K562 (cell line): ENCODE measurements at regions not wholly inside any gene's neighbourhood (a gene's known extent, or its start where the extent isn't known, plus 50 kb on each side); places are given as distances from the start of the nearest gene placed in this dataset.

Experiments
- ARID3A ChIP-seq: IDR thresholded peaks from 2 replicates; pipeline ENCODE4 v1.6.1; 2012; ENCODE audit warnings: low read depth, low read length, improper control_type of control experiment, borderline replicate concordance
- ATF7 ChIP-seq: fragments of 450-650 bp; IDR thresholded peaks from 2 replicates; pipeline ENCODE4 v1.7.1; 2014; ENCODE audit warnings: mild to moderate bottlenecking, moderate library complexity
- BHLHE40 ChIP-seq: IDR thresholded peaks from 2 replicates; pipeline ENCODE4 v1.6.1; 2011; ENCODE audit warnings: low read length, improper control_type of control experiment
- C11orf30 ChIP-seq: fragments of 450-650 bp; IDR thresholded peaks from 2 replicates; pipeline ENCODE4 v1.6.1; 2016; ENCODE audit warnings: low read depth, mild to moderate bottlenecking
- CBX5 ChIP-seq: IDR thresholded peaks from 2 replicates; pipeline ENCODE4 v1.6.1; 2014; ENCODE audit warnings: low read depth, borderline replicate concordance
- EHMT2 ChIP-seq: fragments of 450-650 bp; IDR thresholded peaks from 2 replicates; pipeline ENCODE4 v1.6.1; 2018; ENCODE audit warnings: antibody characterized with exemption
- EWSR1 ChIP-seq: fragments of 450-650 bp; IDR thresholded peaks from 2 replicates; pipeline ENCODE4 v1.6.1; 2018; ENCODE audit warnings: borderline replicate concordance, mild to moderate bottlenecking, low read depth, moderate library complexity; ENCODE audit not compliant: partially characterized antibody
- FOXA3 ChIP-seq, 2 experiments: fragments of 450-650 bp in 1 of 2; sonication (generic) in 1 of 2; formaldehyde crosslinking; IDR thresholded peaks in 1 of 2; conservative IDR thresholded peaks in 1 of 2; 2 replicates each; pipeline versions ENCODE4 v1.4.0 to v1.8.0; 2020 to 2022; ENCODE audit warnings: mild to moderate bottlenecking in 2 of 2, missing genetic modification reagents in 1 of 2
- HNRNPH1 ChIP-seq: fragments of 200-400 bp; formaldehyde crosslinking; optimal IDR thresholded peaks from 2 replicates; pipeline ENCODE3; 2017; ENCODE audit warnings: low read depth, mild to moderate bottlenecking, low read length, moderate library complexity
- MCM7 ChIP-seq, 2 experiments: fragments of 450-650 bp; IDR thresholded peaks; 2 replicates each; pipeline ENCODE4 v1.6.1; 2016 to 2018
- MIER1 ChIP-seq: fragments of 450-650 bp; IDR thresholded peaks from 2 replicates; pipeline ENCODE4 v1.6.1; 2016; ENCODE audit warnings: antibody characterized with exemption, mild to moderate bottlenecking, low read depth
- POU5F1 ChIP-seq: fragments of 150-350 bp; IDR thresholded peaks from 2 replicates; pipeline ENCODE4 v1.6.1; 2014; ENCODE audit warnings: borderline replicate concordance, low read length, low read depth, mild to moderate bottlenecking; ENCODE audit not compliant: partially characterized antibody
- PTTG1 ChIP-seq: fragments of 450-650 bp; IDR thresholded peaks from 2 replicates; pipeline ENCODE4 v1.6.1; 2016; ENCODE audit warnings: low read depth, mild to moderate bottlenecking, missing genetic modification characterization, missing compliant biosample characterization
- SIRT6 ChIP-seq: IDR thresholded peaks from one replicate; pipeline ENCODE4 v1.6.1; 2012; ENCODE audit warnings: low read depth, mild to moderate bottlenecking, control low read depth, inconsistent platforms, low read length, moderate library complexity
- SMARCA4 ChIP-seq: fragments of 450-650 bp; IDR thresholded peaks from 2 replicates; pipeline ENCODE4 v1.6.1; 2016
- SUPT5H ChIP-seq: fragments of 450-650 bp; IDR thresholded peaks from 2 replicates; pipeline ENCODE4 v1.6.1; 2016
- TFAM ChIP-seq: fragments of 250-450 bp; sonication (Bioruptor Pico); conservative IDR thresholded peaks from 2 replicates; pipeline ENCODE4 v1.5.0; 2021; ENCODE audit warnings: mild to moderate bottlenecking, moderate library complexity
- TRIM24 ChIP-seq, 2 experiments: fragments of 450-650 bp; IDR thresholded peaks; 2 replicates each; pipeline ENCODE4 v1.6.1; 2016
- ZNF274 ChIP-seq: IDR thresholded peaks from 2 replicates; pipeline ENCODE4 v1.6.1; 2011; ENCODE audit warnings: low read depth, mild to moderate bottlenecking, low read length, moderate library complexity, borderline replicate concordance
- ZNF354B ChIP-seq: fragments of 250-450 bp; sonication (Bioruptor Pico); IDR thresholded peaks from 2 replicates; pipeline ENCODE4 v1.4.0; 2020
- ZNF407 ChIP-seq: fragments of 450-650 bp; IDR thresholded peaks from 2 replicates; pipeline ENCODE4 v1.6.1; 2016; ENCODE audit warnings: low read depth
- ZNF445 ChIP-seq: fragments of 250-450 bp; sonication (Bioruptor Pico); IDR thresholded peaks from 2 replicates; pipeline ENCODE4 v1.4.0; 2020; ENCODE audit warnings: low read depth, mild to moderate bottlenecking, moderate library complexity
- ZNF766 ChIP-seq: fragments of 200-800 bp; sonication (Bioruptor generic); conservative IDR thresholded peaks from 2 replicates; pipeline ENCODE4 v1.6.1; 2016; ENCODE audit warnings: missing genetic modification characterization, missing compliant biosample characterization

- no peak for TF ChIP-seq ARID3A
- peak; percentile 36 to 88; a peak in 2 of 4 replicates for TF ChIP-seq TRIM24 (IDR thresholded peaks at IDR 0.05)
- no peak for TF ChIP-seq EHMT2
- TF ChIP-seq EWSR1 = no peak
- no peak for TF ChIP-seq PTTG1 (tag)
- no peak for TF ChIP-seq SUPT5H
- peak; percentile 26; the same call in 1 of the 2 replicates for TF ChIP-seq SMARCA4
- no peak for TF ChIP-seq SIRT6
- TF ChIP-seq MIER1 = no peak
- no peak for TF ChIP-seq TFAM (CRISPR knock-in tag)
- no peak for TF ChIP-seq BHLHE40
- TF ChIP-seq ZNF274 = no peak
- 0 out of 2 replicates have a peak, but pooled peaks have one; percentile 3 for TF ChIP-seq ZNF766 (CRISPR knock-in tag)
- no peak for TF ChIP-seq CBX5
- no peak for TF ChIP-seq ZNF354B (CRISPR knock-in tag)
- peak in 1 of 2 experiments; percentile 68; a peak in 2 of 4 replicates for TF ChIP-seq FOXA3 (CRISPR knock-in tag; conservative IDR thresholded peaks at IDR 0.05 in 1 of 2, IDR thresholded peaks at IDR 0.05 in 1 of 2)
- TF ChIP-seq HNRNPH1 = no peak
- TF ChIP-seq POU5F1 = no peak
- TF ChIP-seq ZNF407 = no peak
- TF ChIP-seq ATF7 = peak; percentile 36; the same call in 1 of the 2 replicates
- TF ChIP-seq ZNF445 (CRISPR knock-in tag) = no peak
- TF ChIP-seq C11orf30 = no peak
- TF ChIP-seq MCM7 (IDR thresholded peaks at IDR 0.05) = no peak
These were observed 107.2 kb upstream of the UGP2 start (continued) for GRCh38 chr2:63734510-63734909.
